IPS-15b (cell line): ENCODE measurements at regions not wholly inside any gene's neighbourhood (a gene's known extent, or its start where the extent isn't known, plus 50 kb on each side); places are given as distances from the start of the nearest gene placed in this dataset.

ENCODE experiments used
- H3K27me3 ChIP-seq: one replicate; pipeline ENCODE4 v1.6.1; 2013; ENCODE audit warnings: low read length; ENCODE audit not compliant: control insufficient read depth, insufficient read depth
- H3K36me3 ChIP-seq: one replicate; pipeline ENCODE4 v1.6.1; 2013; ENCODE audit warnings: low read length; ENCODE audit not compliant: control insufficient read depth, insufficient read depth
- H3K4me1 ChIP-seq: one replicate; pipeline ENCODE4 v1.6.1; 2013; ENCODE audit warnings: mild to moderate bottlenecking, low read length; ENCODE audit not compliant: control insufficient read depth, insufficient read depth
- H3K4me3 ChIP-seq: one replicate; pipeline ENCODE4 v1.5.1; 2013; ENCODE audit warnings: low read depth, low read length
- H3K9ac ChIP-seq: one replicate; pipeline ENCODE4 v1.6.1; 2013; ENCODE audit warnings: low read depth, mild to moderate bottlenecking, low read length
- H3K9me3 ChIP-seq: one replicate; pipeline ENCODE4 v1.6.1; 2013; ENCODE audit warnings: mild to moderate bottlenecking, low read length; ENCODE audit not compliant: control insufficient read depth, insufficient read depth

DNA sequence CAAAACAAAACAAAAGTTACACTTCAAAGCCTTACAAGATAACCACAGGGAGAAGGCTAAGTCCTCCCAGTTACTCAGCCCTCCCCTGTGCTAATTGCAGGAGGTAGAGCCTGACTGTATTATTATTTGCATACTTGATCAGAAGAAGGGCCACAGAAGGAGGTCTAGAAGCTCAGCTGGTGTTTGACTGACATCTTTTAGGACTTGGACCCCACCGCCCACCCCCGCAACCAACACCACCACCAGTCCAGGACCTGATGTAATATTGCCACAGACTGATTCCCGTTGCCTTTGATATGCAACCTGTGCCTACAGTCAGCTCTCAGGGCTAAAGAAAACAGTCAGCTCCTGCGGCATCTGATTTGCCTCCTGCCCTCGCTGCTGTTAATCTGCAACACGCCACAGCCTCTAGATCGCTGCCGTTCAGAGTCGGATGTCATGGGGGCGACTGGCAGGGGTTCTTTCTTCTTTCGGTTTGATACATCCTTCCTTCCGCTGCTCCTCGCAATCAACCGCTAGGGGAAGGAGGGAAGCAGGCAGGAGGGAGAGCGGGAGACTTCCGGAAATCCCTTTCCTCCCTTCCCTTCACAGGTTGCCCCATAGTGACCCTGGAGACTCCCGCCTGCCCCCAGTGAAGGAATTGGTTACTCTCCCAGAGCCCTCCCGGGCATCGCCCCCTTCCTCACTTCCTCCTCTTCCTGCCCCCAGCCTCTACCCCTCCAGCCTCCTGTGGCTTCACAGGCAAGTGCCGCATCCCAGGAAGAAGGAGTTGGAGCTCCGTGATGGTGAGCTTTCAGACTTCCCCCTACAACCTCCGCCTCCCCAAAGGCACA, 90.5 kb upstream of the SOX9 start:
- H3K4me3 ChIP-seq = peak overlapping the region; percentile 54
- H3K4me1 ChIP-seq = peaks cover 5% of the 10 kb centered on the region
- peaks cover 4% of the 10 kb centered on the region for H3K27me3 ChIP-seq
- no peaks in the 10 kb centered on the region for H3K9me3 ChIP-seq
- H3K9ac ChIP-seq = peak overlapping the region; percentile 26
- no peaks in the 10 kb centered on the region for H3K36me3 ChIP-seq

DNA sequence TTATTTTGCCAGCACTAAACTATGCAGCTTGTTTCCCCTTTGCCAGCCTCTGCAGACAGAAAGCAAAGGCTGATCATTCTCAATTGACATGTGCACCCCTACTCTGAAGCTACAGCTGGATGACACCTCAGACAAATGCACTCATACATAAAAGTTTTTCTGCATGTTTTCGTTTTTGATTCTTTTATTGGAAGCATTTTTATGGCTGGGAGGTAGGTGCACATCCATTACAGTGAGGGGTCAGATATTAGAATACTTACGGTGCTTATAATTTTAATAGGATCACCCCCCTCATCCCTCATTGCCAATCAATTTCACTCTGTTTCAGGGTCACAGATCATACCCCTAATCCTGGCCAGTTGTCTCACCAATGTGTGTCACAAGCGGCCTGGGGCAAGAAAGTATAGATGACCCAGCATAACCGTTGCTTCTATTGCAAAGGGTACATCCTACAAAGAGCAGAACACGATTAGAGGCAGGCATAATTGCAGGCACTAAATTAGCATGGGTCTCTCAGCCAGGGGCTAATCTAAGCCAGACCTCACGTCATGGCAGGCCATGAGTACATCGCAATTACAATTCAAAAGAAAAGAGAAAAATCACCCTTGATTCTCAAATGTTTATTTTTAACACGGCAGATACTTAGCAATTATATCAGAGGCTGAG, 89.5 kb upstream of the SOX9 start:
- no peak overlapping the region for H3K4me3 ChIP-seq
- H3K27me3 ChIP-seq = peaks cover 4% of the 10 kb centered on the region
- H3K9me3 ChIP-seq = no peaks in the 10 kb centered on the region
- no peak overlapping the region for H3K9ac ChIP-seq
- peaks cover 5% of the 10 kb centered on the region for H3K4me1 ChIP-seq
- no peaks in the 10 kb centered on the region for H3K36me3 ChIP-seq

DNA sequence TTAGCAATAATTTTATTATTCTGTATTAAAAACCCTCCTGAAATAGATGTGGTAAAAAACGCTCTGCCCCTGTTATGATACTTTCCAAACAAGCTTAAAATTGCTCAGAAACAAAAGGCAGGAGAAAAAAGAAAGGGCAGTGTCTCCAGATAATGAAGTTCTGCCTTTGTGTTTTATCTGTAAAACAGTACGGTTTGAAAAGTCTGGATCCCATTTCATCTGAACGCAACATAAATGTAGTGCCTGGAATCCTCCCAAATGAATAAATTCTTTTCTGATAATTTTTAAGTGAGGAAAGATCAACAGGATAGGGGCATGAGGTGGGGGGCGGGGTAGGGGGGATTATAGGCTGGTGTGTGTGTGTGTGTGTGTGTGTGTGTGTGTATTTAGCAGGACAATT, 87.5 kb upstream of the SOX9 start:
- H3K9me3 ChIP-seq = no peaks in the 10 kb centered on the region
- H3K4me1 ChIP-seq = peaks cover 5% of the 10 kb centered on the region
- H3K36me3 ChIP-seq = no peaks in the 10 kb centered on the region
- no peak overlapping the region for H3K9ac ChIP-seq
- peaks cover 2% of the 10 kb centered on the region for H3K27me3 ChIP-seq
- no peak overlapping the region for H3K4me3 ChIP-seq

DNA sequence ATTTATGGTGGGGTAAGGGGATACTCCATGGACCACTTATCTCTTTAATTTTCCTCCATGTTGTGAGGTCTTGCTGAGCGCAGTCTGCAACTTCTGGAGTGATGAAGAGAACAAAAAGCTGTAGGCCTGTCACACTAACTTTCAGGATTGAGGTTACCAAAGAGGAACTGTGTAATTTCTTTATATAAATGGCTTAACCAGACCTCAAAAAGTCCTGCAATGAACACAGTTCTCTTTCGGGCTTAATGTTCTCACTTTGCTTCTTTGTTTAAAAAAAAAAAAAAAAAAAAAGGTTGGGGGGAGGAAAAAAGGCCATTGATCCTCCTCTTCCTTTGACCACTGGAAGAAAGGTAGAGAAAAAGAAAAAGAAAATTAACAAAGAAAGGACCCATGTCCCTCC, 86.8 kb upstream of the SOX9 start:
- no peaks in the 10 kb centered on the region for H3K9me3 ChIP-seq
- H3K9ac ChIP-seq = no peak overlapping the region
- H3K27me3 ChIP-seq = no peaks in the 10 kb centered on the region
- peaks cover 5% of the 10 kb centered on the region for H3K4me1 ChIP-seq
- no peak overlapping the region for H3K4me3 ChIP-seq
- H3K36me3 ChIP-seq = no peaks in the 10 kb centered on the region

DNA sequence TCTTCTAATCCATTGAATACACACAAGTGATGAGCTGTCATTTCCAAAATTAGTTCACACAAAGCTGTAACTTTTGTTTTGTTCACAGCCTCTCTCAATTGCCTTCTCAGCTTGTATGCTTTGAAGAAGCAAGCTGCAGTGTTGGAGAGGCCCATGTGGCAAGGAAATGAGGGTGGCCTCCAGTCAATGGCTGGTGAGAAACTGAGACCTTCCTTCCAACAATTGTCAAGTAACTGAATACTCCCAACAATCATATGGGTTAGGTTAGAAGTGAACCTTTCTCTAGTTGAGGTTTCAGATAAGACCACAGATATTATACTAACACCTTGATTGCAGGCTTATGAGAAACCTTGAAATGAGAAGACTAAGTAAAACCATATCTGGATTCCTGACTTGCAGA, 82.4 kb upstream of the SOX9 start:
- no peak overlapping the region for H3K9ac ChIP-seq
- H3K9me3 ChIP-seq = no peaks in the 10 kb centered on the region
- no peaks in the 10 kb centered on the region for H3K27me3 ChIP-seq
- H3K36me3 ChIP-seq = no peaks in the 10 kb centered on the region
- H3K4me1 ChIP-seq = no peaks in the 10 kb centered on the region
- no peak overlapping the region for H3K4me3 ChIP-seq

DNA sequence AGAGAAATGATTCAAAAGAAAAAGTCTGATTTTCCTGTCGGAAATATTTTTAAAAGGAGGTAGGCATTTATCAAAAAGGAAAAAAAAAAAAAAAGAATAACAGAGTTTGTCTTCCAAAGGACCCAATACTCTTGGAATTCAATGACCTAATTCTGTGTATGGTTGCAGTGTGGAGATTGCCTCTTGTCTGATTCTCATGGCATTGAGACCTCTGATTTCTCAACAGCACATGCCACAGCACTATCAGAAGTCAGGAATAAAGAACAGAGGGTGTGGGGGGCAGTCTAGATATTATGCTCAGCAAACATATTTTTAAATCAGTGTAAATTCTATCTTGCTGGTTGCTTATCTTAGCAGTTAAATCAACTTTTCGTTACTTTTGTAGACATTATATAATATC, 81.3 kb upstream of the SOX9 start:
- Histone ChIP-seq H3K9me3 (no peaks in the 10 kb centered on the region), H3K4me3 (no peak overlapping the region), H3K9ac (no peak overlapping the region), H3K27me3 (no peaks in the 10 kb centered on the region), H3K36me3 (no peaks in the 10 kb centered on the region), H3K4me1 (no peaks in the 10 kb centered on the region)

DNA sequence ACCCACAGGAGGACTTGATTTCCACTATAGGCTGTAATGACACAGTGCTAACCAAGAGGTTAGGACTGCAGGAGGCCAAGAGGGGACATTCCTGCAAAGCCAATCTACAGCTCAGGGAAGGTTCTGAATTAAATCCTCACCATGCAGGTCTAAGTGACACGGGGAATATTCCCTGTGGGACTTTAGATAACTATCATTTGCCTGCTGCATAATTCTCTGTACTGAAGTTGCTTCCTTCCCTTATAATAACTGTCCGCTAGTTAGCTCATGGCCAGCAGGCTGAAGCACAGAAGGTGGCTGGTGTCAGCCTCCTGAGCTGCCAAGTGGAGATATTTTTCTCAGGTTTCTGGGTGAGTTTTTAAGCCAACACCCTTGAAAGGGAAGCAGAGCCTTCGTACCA, 74.6 kb upstream of the SOX9 start:
- H3K4me3 ChIP-seq = no peak overlapping the region
- no peaks in the 10 kb centered on the region for H3K9me3 ChIP-seq
- H3K4me1 ChIP-seq = no peaks in the 10 kb centered on the region
- no peaks in the 10 kb centered on the region for H3K36me3 ChIP-seq
- H3K9ac ChIP-seq = no peak overlapping the region
- no peaks in the 10 kb centered on the region for H3K27me3 ChIP-seq

DNA sequence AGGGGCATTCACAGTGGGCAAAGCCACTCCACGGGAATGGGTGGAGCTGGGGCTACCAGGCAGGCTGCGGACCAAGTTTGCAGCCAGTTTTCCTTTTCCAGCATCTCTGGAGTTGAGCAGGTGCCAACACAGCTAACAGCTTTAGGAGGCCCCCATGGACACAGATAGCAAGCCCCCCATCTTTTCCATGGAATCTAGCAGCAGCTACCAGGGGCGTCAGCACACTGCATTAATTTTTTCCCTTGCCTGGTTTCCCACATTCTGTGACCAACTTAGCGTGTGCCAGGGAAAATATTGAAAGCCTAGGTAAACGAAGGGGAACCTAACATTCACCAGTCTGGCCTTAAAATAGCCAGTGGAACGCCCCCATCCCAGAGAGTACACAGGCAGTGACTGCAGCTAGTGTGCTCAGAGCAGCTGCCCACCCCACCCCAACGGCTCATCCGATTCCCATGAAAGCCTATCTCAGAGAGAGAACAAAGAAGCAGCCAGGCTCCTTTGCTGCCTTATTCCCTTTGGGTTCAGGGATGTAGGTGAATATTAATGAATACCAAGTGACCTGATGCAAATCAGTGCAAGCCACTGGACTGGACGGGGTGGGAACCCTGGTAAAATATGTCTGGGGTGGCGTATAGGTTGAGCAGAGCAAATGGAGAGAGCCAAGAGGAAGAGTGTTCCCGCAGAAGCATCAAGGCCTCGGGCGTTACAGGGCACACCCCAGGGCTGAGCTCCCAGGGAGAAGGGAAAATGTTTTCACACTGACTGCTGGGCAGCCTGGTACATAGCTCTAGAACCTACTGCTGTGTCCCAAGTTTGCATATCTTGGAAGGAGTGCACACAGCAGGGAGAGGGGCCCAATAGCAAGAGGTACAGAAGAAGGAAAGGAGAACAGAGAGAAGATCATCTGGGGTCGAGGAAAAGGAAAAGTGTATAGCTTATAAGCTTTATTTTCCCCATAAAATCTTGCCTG, 73.9 kb upstream of the SOX9 start:
- Histone ChIP-seq H3K36me3 (no peaks in the 10 kb centered on the region), H3K9ac (no peak overlapping the region), H3K4me3 (no peak overlapping the region), H3K9me3 (no peaks in the 10 kb centered on the region), H3K4me1 (no peaks in the 10 kb centered on the region), H3K27me3 (no peaks in the 10 kb centered on the region)

DNA sequence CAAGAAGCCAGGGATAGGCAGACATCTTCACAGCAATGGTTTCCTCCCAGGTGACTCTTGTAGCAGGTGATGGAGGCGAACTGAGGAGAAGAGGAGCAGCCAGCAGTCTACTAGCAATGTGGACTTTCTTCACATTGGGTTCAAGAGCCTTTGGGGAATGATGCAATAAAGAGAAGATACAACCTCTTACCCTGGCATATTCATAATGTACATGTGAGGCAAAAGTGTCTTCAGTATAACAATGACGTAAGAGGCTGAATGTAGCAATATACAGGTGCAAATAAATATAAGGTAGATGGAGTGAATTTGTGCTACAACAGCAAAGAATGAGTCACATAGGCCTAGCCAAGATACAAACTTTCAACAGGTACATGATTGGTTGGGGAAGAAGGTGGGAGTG, 70.9 kb upstream of the SOX9 start:
- Histone ChIP-seq H3K36me3 (no peaks in the 10 kb centered on the region), H3K9ac (no peak overlapping the region), H3K27me3 (no peaks in the 10 kb centered on the region), H3K9me3 (no peaks in the 10 kb centered on the region), H3K4me1 (no peaks in the 10 kb centered on the region), H3K4me3 (no peak overlapping the region)

DNA sequence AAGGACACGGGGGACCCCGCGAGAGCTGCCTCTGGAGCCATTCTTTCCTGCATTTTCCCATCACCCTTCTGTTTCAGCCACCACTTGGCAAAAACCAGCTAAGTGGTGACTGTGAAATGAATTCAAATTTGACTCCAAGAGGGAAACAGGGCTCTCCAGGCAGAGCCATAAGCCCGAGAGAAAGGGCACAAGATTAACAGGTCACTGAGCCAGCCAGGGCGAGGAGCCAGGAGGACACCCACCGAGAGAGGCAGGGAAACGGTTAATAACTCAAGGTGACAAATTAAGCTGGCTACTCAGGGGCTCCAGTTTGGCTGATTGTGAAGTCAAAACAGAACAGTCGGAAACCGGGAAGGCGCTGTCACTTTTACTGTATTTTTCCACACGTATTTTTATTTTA, 67.8 kb upstream of the SOX9 start:
- Histone ChIP-seq H3K4me1 (no peaks in the 10 kb centered on the region), H3K36me3 (no peaks in the 10 kb centered on the region), H3K4me3 (no peak overlapping the region), H3K9ac (no peak overlapping the region), H3K27me3 (no peaks in the 10 kb centered on the region), H3K9me3 (no peaks in the 10 kb centered on the region)

DNA sequence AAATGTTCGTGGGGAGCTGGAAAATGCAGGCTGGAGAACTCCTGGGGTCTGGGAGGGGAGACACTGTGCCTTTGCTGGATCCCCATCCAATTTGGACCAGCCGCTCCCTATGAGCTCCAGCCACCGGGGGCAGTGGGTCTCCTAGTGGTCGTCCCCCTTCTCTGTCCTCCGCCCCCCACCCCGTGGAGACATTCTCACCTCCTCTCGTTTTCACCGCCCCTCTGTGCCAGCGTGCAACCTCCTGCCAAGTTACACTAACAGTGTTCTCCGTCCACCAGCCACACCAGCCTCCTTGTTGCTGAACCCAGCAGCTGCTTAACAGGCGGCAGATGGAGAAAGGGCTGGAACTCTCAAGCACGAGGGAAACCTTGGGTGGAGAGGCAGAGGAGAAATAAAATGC, 67.4 kb upstream of the SOX9 start:
- Histone ChIP-seq H3K27me3 (no peaks in the 10 kb centered on the region), H3K36me3 (no peaks in the 10 kb centered on the region), H3K4me3 (no peak overlapping the region)

More for the DNA sequence above, 67.4 kb upstream of the SOX9 start:
- no peak overlapping the region for H3K9ac ChIP-seq
- H3K9me3 ChIP-seq = no peaks in the 10 kb centered on the region
- no peaks in the 10 kb centered on the region for H3K4me1 ChIP-seq
